Stomach (tissue), 8 donors: ENCODE measurements at regions not wholly inside any gene's neighbourhood (a gene's known extent, or its start where the extent isn't known, plus 50 kb on each side); places are given as distances from the start of the nearest gene placed in this dataset.

ENCODE experiments used
- DNase-seq, 2 donors: peaks; one replicate each; pipeline versions ENCODE4 v3.0.0 to v3.0.0-alpha.2; 2013 to 2019
- H3K27ac ChIP-seq, 5 donors: fragments of 200-600 bp in 4 of 5; sonication (generic) in 4 of 5; one replicate each; pipeline ENCODE4 v1.5.1; 2013 to 2019; ENCODE audit warnings: mild to moderate bottlenecking in 1 of 5, moderate library complexity in 1 of 5
- H3K27me3 ChIP-seq, 3 donors: fragments of 200-600 bp; sonication (generic); one replicate each; pipeline ENCODE4 v1.5.1; 2017 to 2019; ENCODE audit warnings: mixed run types in 1 of 3
- H3K36me3 ChIP-seq, 4 donors: fragments of 200-600 bp; sonication (generic); 1 replicate in 3 of 4; 2 replicates in 1 of 4; pipeline ENCODE4 v1.5.1; 2016 to 2019
- H3K4me1 ChIP-seq, 4 donors: fragments of 200-600 bp; sonication (generic); one replicate each; pipeline ENCODE4 v1.5.1; 2016 to 2019
- H3K4me3 ChIP-seq, 4 donors: fragments of 200-600 bp; sonication (generic) in 3 of 4; one replicate each; pipeline ENCODE4 v1.5.1; 2016 to 2019; ENCODE audit warnings: mild to moderate bottlenecking in 1 of 4
- H3K9me3 ChIP-seq, 4 donors: fragments of 200-600 bp; sonication (generic); one replicate each; pipeline ENCODE4 v1.5.1; 2016 to 2019
- CTCF ChIP-seq, 7 experiments: fragments of 450-650 bp in 4 of 7; fragments of 200-600 bp in 3 of 7; sonication (generic) in 3 of 7; IDR thresholded peaks; one replicate each; pipeline ENCODE4 v1.5.1; 2016 to 2019; ENCODE audit warnings: antibody characterized with exemption in 7 of 7, control low read depth in 2 of 7, mild to moderate bottlenecking in 1 of 7
- EP300 ChIP-seq: sonication (generic); formaldehyde crosslinking; IDR thresholded peaks from one replicate; pipeline ENCODE4 v1.6.1; 2017; ENCODE audit warnings: antibody characterized with exemption
- POLR2A ChIP-seq, 4 donors: fragments of 450-650 bp; IDR thresholded peaks; one replicate each; pipeline ENCODE4 v1.6.1; 2016; ENCODE audit warnings: antibody characterized with exemption in 4 of 4, control low read depth in 2 of 4, mild to moderate bottlenecking in 1 of 4, moderate library complexity in 1 of 4
- POLR2AphosphoS5 ChIP-seq, 3 donors: sonication (generic); formaldehyde crosslinking; IDR thresholded peaks; one replicate each; pipeline ENCODE4 v1.6.1; 2016; ENCODE audit warnings: antibody characterized with exemption in 3 of 3
- WGBS, 5 donors: extraction: QIAGEN DNeasy Blood & Tissue Kit in 3 of 5; methylation state at CpG; one replicate each; pipeline versions ENCODE4 v1.1.5 to v1.1.7; 2013 to 2018; 5-methylcytosine and 5-hydroxymethylcytosine counted together
- intact Hi-C: fragments of 100-400 bp; cut with DNase I; formaldehyde crosslinking; loops from one replicate; pipeline ENCODE4 v1.15.1; 2023; ENCODE audit warnings: low total_unique reads
- donor health status: healthy with polysubstance abuse.
- donor health status: Bipolar disorder and iron deficiency.
- donor health status: healthy.

GRCh38 chr2:16335604-16335930, 330.1 kb downstream of the CYRIA start:
- no peak overlapping the region for H3K4me3 ChIP-seq
- H3K9me3 ChIP-seq: peaks cover 0 to 8% (median 4%) of the 10 kb centered on the region in 4 donors
- DNase-seq: no peak
- no peak overlapping the region for H3K27ac ChIP-seq
- H3K36me3 ChIP-seq: no peaks in the 10 kb centered on the region
- H3K4me1 ChIP-seq: peaks cover 0 to 7% (median 0%) of the 10 kb centered on the region in 4 donors
- no peaks in the 10 kb centered on the region for H3K27me3 ChIP-seq
- TF ChIP-seq POLR2A (IDR thresholded peaks at IDR 0.05): no peak
- TF ChIP-seq POLR2AphosphoS5 (IDR thresholded peaks at IDR 0.05): no peak
- TF ChIP-seq EP300: no peak
- no peak for TF ChIP-seq CTCF (IDR thresholded peaks at IDR 0.05)
- intact Hi-C loops: no loop called here
- WGBS, 5 donors: 50 to 66% (median 57%) methylated on average over 1 of the region's 1 CpG

GRCh38 chr2:16334886-16335603, 330.6 kb downstream of the CYRIA start:
- Histone ChIP-seq H3K9me3 (peaks cover 0 to 8% (median 4%) of the 10 kb centered on the region in 4 donors), H3K4me3 (no peak overlapping the region), H3K27ac (no peak overlapping the region), H3K27me3 (no peaks in the 10 kb centered on the region), H3K4me1 (peaks cover 0 to 7% (median 0%) of the 10 kb centered on the region in 4 donors), H3K36me3 (no peaks in the 10 kb centered on the region)
- no peak for TF ChIP-seq POLR2A (IDR thresholded peaks at IDR 0.05)
- intact Hi-C loops: no loop called here
- no peak for DNase-seq
- WGBS, 5 donors: 38 to 59% (median 42%) methylated on average over 2 of the region's 2 CpGs

- Histone ChIP-seq H3K27me3 (no peaks in the 10 kb centered on the region), H3K9me3 (peaks cover 0 to 7% (median 2%) of the 10 kb centered on the region in 4 donors), H3K4me1 (peaks cover 0 to 7% (median 0%) of the 10 kb centered on the region in 4 donors), H3K27ac (no peak overlapping the region), H3K36me3 (no peaks in the 10 kb centered on the region), H3K4me3 (no peak overlapping the region)
- TF ChIP-seq POLR2AphosphoS5 (IDR thresholded peaks at IDR 0.05): no peak
- TF ChIP-seq CTCF (IDR thresholded peaks at IDR 0.05): no peak
- no peak for TF ChIP-seq POLR2A (IDR thresholded peaks at IDR 0.05)
- TF ChIP-seq EP300: no peak
- intact Hi-C loops: no loop called here
- no peak for DNase-seq
- WGBS, 5 donors: 60 to 100% (median 86%) methylated on average over 1 of the region's 1 CpG
Measured at GRCh38 chr2:16334366-16334765, 331.3 kb downstream of the CYRIA start.

- Histone ChIP-seq H3K27ac (no peak overlapping the region), H3K27me3 (no peaks in the 10 kb centered on the region), H3K4me1 (peaks cover 0 to 7% (median 0%) of the 10 kb centered on the region in 4 donors), H3K36me3 (no peaks in the 10 kb centered on the region), H3K9me3 (peaks cover 0 to under 1% (median 0%) of the 10 kb centered on the region in 4 donors), H3K4me3 (no peak overlapping the region)
- WGBS, 5 donors: 36 to 75% (median 67%) methylated on average over 2 of the region's 2 CpGs
- intact Hi-C loops: no loop called here
- TF ChIP-seq CTCF (IDR thresholded peaks at IDR 0.05): no peak
- TF ChIP-seq POLR2AphosphoS5 (IDR thresholded peaks at IDR 0.05): no peak
- TF ChIP-seq POLR2A (IDR thresholded peaks at IDR 0.05): no peak
- no peak for TF ChIP-seq EP300
- DNase-seq: no peak
Measured at GRCh38 chr2:16333681-16334080, 332.0 kb downstream of the CYRIA start.
